ENCODE measurements at regions not wholly inside any gene's neighbourhood (a gene's known extent, or its start where the extent isn't known, plus 50 kb on each side); places are given as distances from the start of the nearest gene placed in this dataset.

GRCh38 chr11:79616392-79616851, 175.6 kb upstream of the TENM4 start:
- TF ChIP-seq SPI1 (IDR thresholded peaks at IDR 0.05; ENCODE audit: borderline replicate concordance, low read depth) (no peak), POLR2AphosphoS5 (IDR thresholded peaks at IDR 0.05; ENCODE audit: low read depth) (no peak), CTCF (IDR thresholded peaks at IDR 0.05; ENCODE audit: insufficient read depth, low read length) (no peak), REST (IDR thresholded peaks at IDR 0.05; ENCODE audit: insufficient replicate concordance, low read depth) (no peak), GABPA (IDR thresholded peaks at IDR 0.05; ENCODE audit: low read depth) (no peak)
- Histone ChIP-seq H3K27ac (replicated peaks) (no peak overlapping the region), H3K4me3 (replicated peaks; ENCODE audit: insufficient read depth, low read length) (no peak overlapping the region), H3K27me3 (ENCODE audit: insufficient read depth, poor library complexity, severe bottlenecking) (no peaks in the 10 kb centered on the region)
- DNase-seq (ENCODE audit: low read depth in 1 of 2, low spot score in 1 of 2), result no peak

GRCh38 chr11:79615425-79615824, 174.6 kb upstream of the TENM4 start:
- H3K4me3 ChIP-seq (replicated peaks; ENCODE audit: insufficient read depth, low read length), result no peak overlapping the region
- H3K27ac ChIP-seq (replicated peaks), result no peak overlapping the region
- TF ChIP-seq GABPA (IDR thresholded peaks at IDR 0.05; ENCODE audit: low read depth) (no peak), REST (IDR thresholded peaks at IDR 0.05; ENCODE audit: insufficient replicate concordance, low read depth) (no peak), CTCF (IDR thresholded peaks at IDR 0.05; ENCODE audit: insufficient read depth, low read length) (no peak), SPI1 (IDR thresholded peaks at IDR 0.05; ENCODE audit: borderline replicate concordance, low read depth) (no peak)
- no peaks in the 10 kb centered on the region for H3K27me3 ChIP-seq (ENCODE audit: insufficient read depth, poor library complexity, severe bottlenecking)
- DNase-seq (ENCODE audit: low read depth in 1 of 2, low spot score in 1 of 2), result no peak

GRCh38 chr11:79610678-79611077, 169.8 kb upstream of the TENM4 start:
- H3K27me3 ChIP-seq (ENCODE audit: insufficient read depth, poor library complexity, severe bottlenecking), result no peaks in the 10 kb centered on the region
- H3K27ac ChIP-seq (replicated peaks), result no peak overlapping the region
- TF ChIP-seq SPI1 (IDR thresholded peaks at IDR 0.05; ENCODE audit: borderline replicate concordance, low read depth), result no peak
- no peak for TF ChIP-seq REST (IDR thresholded peaks at IDR 0.05; ENCODE audit: insufficient replicate concordance, low read depth)
- no peak for TF ChIP-seq GABPA (IDR thresholded peaks at IDR 0.05; ENCODE audit: low read depth)
- TF ChIP-seq POLR2AphosphoS5 (IDR thresholded peaks at IDR 0.05; ENCODE audit: low read depth), result no peak
- no peak for TF ChIP-seq CTCF (IDR thresholded peaks at IDR 0.05; ENCODE audit: insufficient read depth, low read length)
- no peak overlapping the region for H3K4me3 ChIP-seq (replicated peaks; ENCODE audit: insufficient read depth, low read length)
- no peak for DNase-seq (ENCODE audit: low read depth in 1 of 2, low spot score in 1 of 2)

Data from HL-60 (cell line).